B cell (primary cell): ENCODE measurements at regions not wholly inside any gene's neighbourhood (a gene's known extent, or its start where the extent isn't known, plus 50 kb on each side); places are given as distances from the start of the nearest gene placed in this dataset.

Source experiments
- ATAC-seq: fragments of 200-7000 bp; cut with Tn5 transposase; one replicate; pipeline ENCODE4 v1.10.0; 2021; ENCODE audit warnings: low read depth, mild to moderate bottlenecking, moderate number of reproducible peaks, moderate library complexity
- CTCF ChIA-PET: fragments of 350-600 bp; sonication (Branson Sonifier 250); formaldehyde crosslinking; loops from one replicate; lab custom pipeline; 2021; ENCODE audit warnings: antibody characterized with exemption, inconsistent platforms; lab: Charles Lee
- POLR2A ChIA-PET: fragments of 350-600 bp; sonication (Branson Sonifier 250); formaldehyde crosslinking; loops from one replicate; lab custom pipeline; 2021; ENCODE audit warnings: antibody characterized with exemption; lab: Charles Lee
- DNase-seq: peaks from one replicate; pipeline ENCODE4 v3.0.0; 2013
- H2AFZ ChIP-seq: 2 replicates; pipeline ENCODE4 v1.6.1; 2012; ENCODE audit warnings: mild to moderate bottlenecking, low read depth, low read length; ENCODE audit not compliant: insufficient read depth, poor library complexity, severe bottlenecking
- H3K27ac ChIP-seq, 2 donors: 1 replicate in 1 of 2; 2 replicates in 1 of 2; pipeline ENCODE4 v1.5.1; 2012 to 2013; ENCODE audit warnings: low read length in 2 of 2, mild to moderate bottlenecking in 2 of 2, moderate library complexity in 1 of 2
- H3K27me3 ChIP-seq, 4 experiments: fragments of 200-600 bp in 1 of 4; sonication (generic) in 1 of 4; replicated peaks in 1 of 4; 1 replicate in 2 of 4; 2 replicates in 2 of 4; pipeline versions ENCODE4 v1.6.1 to v1.7.0; 2013 to 2016; ENCODE audit warnings: low read length in 3 of 4, mild to moderate bottlenecking in 2 of 4, mixed read lengths in 1 of 4, moderate library complexity in 1 of 4; ENCODE audit not compliant: insufficient read depth in 4 of 4, control insufficient read depth in 3 of 4; ENCODE audit errors: control extremely low read depth in 1 of 4
- H3K36me3 ChIP-seq, 2 experiments: replicated peaks in 1 of 2; 1 replicate in 1 of 2; 2 replicates in 1 of 2; pipeline versions ENCODE4 v1.6.1 to v1.7.1; 2013; ENCODE audit warnings: low read length in 1 of 2; ENCODE audit not compliant: insufficient read depth in 2 of 2, control insufficient read depth in 1 of 2; ENCODE audit errors: control extremely low read depth in 1 of 2, extremely low read depth in 1 of 2
- H3K4me1 ChIP-seq, 2 donors: fragments of 200-600 bp in 1 of 2; sonication (generic) in 1 of 2; 1 replicate in 1 of 2; 2 replicates in 1 of 2; pipeline versions ENCODE4 v1.5.1 to v1.6.1; 2013 to 2017; ENCODE audit warnings: low read length in 2 of 2; ENCODE audit not compliant: control insufficient read depth in 2 of 2, insufficient read depth in 2 of 2
- H3K4me2 ChIP-seq: replicated peaks from 2 replicates; pipeline ENCODE3; 2012; ENCODE audit warnings: mild to moderate bottlenecking, low read depth, low read length; ENCODE audit not compliant: poor library complexity, severe bottlenecking
- H3K4me3 ChIP-seq, 5 experiments: fragments of 200-600 bp in 1 of 5; sonication (generic) in 1 of 5; 1 replicate in 3 of 5; 2 replicates in 2 of 5; pipeline versions ENCODE4 v1.5.1 to v1.7.0; 2011 to 2016; ENCODE audit warnings: low read length in 4 of 5, mild to moderate bottlenecking in 4 of 5, low read depth in 2 of 5, control low read depth in 1 of 5, moderate library complexity in 1 of 5; ENCODE audit not compliant: insufficient read depth in 1 of 5; ENCODE audit errors: control extremely low read depth in 1 of 5, extremely low read depth in 1 of 5
- H3K79me2 ChIP-seq: fragments of 200-600 bp; sonication (generic); one replicate; pipeline ENCODE4 v1.6.0; 2016; ENCODE audit warnings: low read length; ENCODE audit not compliant: control insufficient read depth, insufficient read depth
- H3K9ac ChIP-seq: fragments of 200-600 bp; sonication (generic); 2 replicates; pipeline ENCODE4 v1.6.1; 2017; ENCODE audit warnings: mild to moderate bottlenecking, low read length, moderate library complexity
- H3K9me3 ChIP-seq, 3 donors: one replicate each; pipeline versions ENCODE4 v1.6.1 to v1.7.1; 2013; ENCODE audit warnings: low read length in 2 of 3; ENCODE audit not compliant: control insufficient read depth in 2 of 3, insufficient read depth in 1 of 3; ENCODE audit errors: control extremely low read depth in 1 of 3
- H4K20me1 ChIP-seq: 2 replicates; pipeline ENCODE4 v1.6.0; 2012; ENCODE audit warnings: mild to moderate bottlenecking, low read length; ENCODE audit not compliant: insufficient read depth, control insufficient read depth, poor library complexity, severe bottlenecking
- H3K27ac Mint-ChIP-seq: one replicate; pipeline ENCODE4 v1.8.0; 2021; ENCODE audit warnings: mixed read lengths
- H3K27me3 Mint-ChIP-seq: one replicate; pipeline ENCODE4 v1.8.0; 2021; ENCODE audit warnings: mixed read lengths
- H3K4me1 Mint-ChIP-seq: one replicate; pipeline ENCODE4 v1.8.0; 2021; ENCODE audit warnings: mixed read lengths
- H3K4me3 Mint-ChIP-seq: one replicate; pipeline ENCODE4 v1.8.0; 2021; ENCODE audit warnings: mixed read lengths
- H3K9me3 Mint-ChIP-seq: one replicate; pipeline ENCODE4 v1.8.0; 2022; ENCODE audit warnings: mixed read lengths; ENCODE audit not compliant: insufficient read depth
- CTCF ChIP-seq: fragments of 200-600 bp; IDR thresholded peaks from one replicate; pipeline ENCODE4 v1.8.0; 2022; ENCODE audit warnings: antibody characterized with exemption, mild to moderate bottlenecking
- EZH2 ChIP-seq: IDR thresholded peaks from 2 replicates; pipeline ENCODE4 v1.6.1; 2012; ENCODE audit warnings: borderline replicate concordance, low read depth, mild to moderate bottlenecking, moderate library complexity, low read length; ENCODE audit not compliant: insufficient read depth, poor library complexity, severe bottlenecking
- WGBS: methylation state at CpG from one replicate; pipeline ENCODE4 v1.1.5; 2013; ENCODE audit warnings: missing lambda C conversion rate; ENCODE audit not compliant: insufficient coverage; 5-methylcytosine and 5-hydroxymethylcytosine counted together
- intact Hi-C: fragments of 100-400 bp; cut with micrococcal nuclease; formaldehyde crosslinking; loops from one replicate; pipeline ENCODE4 v1.10.0; 2022

DNA sequence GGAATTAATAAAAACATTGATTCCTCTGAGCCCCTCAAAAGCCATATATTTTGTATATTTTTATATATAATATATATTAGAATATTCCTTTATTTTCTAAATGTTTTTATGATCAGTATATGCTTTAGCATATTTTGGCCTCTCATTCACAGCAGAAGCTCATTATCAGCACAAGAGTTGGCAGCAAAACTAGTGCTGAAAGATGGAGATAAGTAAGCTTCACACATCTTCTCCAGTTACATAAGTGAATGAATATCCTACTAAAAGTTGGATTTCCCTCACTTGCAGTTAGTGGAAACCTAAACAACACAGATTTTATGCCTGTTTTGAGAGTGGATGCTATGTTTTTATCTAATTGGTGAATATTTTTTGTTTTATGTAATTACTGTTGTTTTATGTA is 1303.8 kb upstream of the ADGRB3 start:
- no peaks in the 10 kb centered on the region for H3K36me3 ChIP-seq
- no peak overlapping the region for H3K9ac ChIP-seq
- no peak overlapping the region for H3K4me2 ChIP-seq
- no peak overlapping the region for H3K4me3 ChIP-seq
- no peaks in the 10 kb centered on the region for H3K9me3 ChIP-seq
- H3K27me3 Mint-ChIP-seq = no peaks in the 10 kb centered on the region
- H3K4me1 Mint-ChIP-seq = no peaks in the 10 kb centered on the region
- no peaks in the 10 kb centered on the region for H3K4me1 ChIP-seq
- no peak overlapping the region for H2AFZ ChIP-seq
- ATAC-seq = no peak
- intact Hi-C loops = no loop called here
- no peak for DNase-seq
- no peaks in the 10 kb centered on the region for H3K79me2 ChIP-seq
- H3K4me3 Mint-ChIP-seq = no peak overlapping the region
- no peak overlapping the region for H3K27ac Mint-ChIP-seq
- H3K27me3 ChIP-seq = no peaks in the 10 kb centered on the region
- TF ChIP-seq CTCF = no peak
- TF ChIP-seq EZH2 = no peak
- POLR2A ChIA-PET = no interaction called here
- no peaks in the 10 kb centered on the region for H4K20me1 ChIP-seq
- no peak overlapping the region for H3K27ac ChIP-seq
- CTCF ChIA-PET = no interaction called here
- H3K9me3 Mint-ChIP-seq = peaks cover 2% of the 10 kb centered on the region

GRCh38 chr6:67328269-67328668 is 1306.8 kb upstream of the ADGRB3 start:
- H3K9ac ChIP-seq = no peak overlapping the region
- no peak overlapping the region for H3K4me2 ChIP-seq
- no peak overlapping the region for H2AFZ ChIP-seq
- no peaks in the 10 kb centered on the region for H3K9me3 ChIP-seq
- H3K4me1 ChIP-seq = no peaks in the 10 kb centered on the region
- no peaks in the 10 kb centered on the region for H4K20me1 ChIP-seq
- Mint-ChIP-seq H3K4me1 (no peaks in the 10 kb centered on the region), H3K4me3 (no peak overlapping the region), H3K27me3 (no peaks in the 10 kb centered on the region), H3K27ac (no peak overlapping the region), H3K9me3 (peaks cover 7% of the 10 kb centered on the region)
- no peaks in the 10 kb centered on the region for H3K79me2 ChIP-seq
- intact Hi-C loops = no loop called here
- TF ChIP-seq EZH2 (no peak), CTCF (no peak)
- POLR2A ChIA-PET = no interaction called here
- H3K36me3 ChIP-seq = no peaks in the 10 kb centered on the region
- ATAC-seq (no peak), DNase-seq (no peak)
- no peaks in the 10 kb centered on the region for H3K27me3 ChIP-seq
- CTCF ChIA-PET = no interaction called here
- no peak overlapping the region for H3K4me3 ChIP-seq
- H3K27ac ChIP-seq = no peak overlapping the region
- no CpG with 5 or more reads among the region's 2 CpGs for WGBS
